Peyer's patch (tissue), 4 donors: ENCODE measurements at regions not wholly inside any gene's neighbourhood (a gene's known extent, or its start where the extent isn't known, plus 50 kb on each side); places are given as distances from the start of the nearest gene placed in this dataset.

ENCODE experiments used
- DNase-seq, 3 donors: peaks; one replicate each; pipeline ENCODE4 v3.0.0-alpha.2; 2017 to 2019
- H3K27ac ChIP-seq, 4 donors: fragments of 200-600 bp; sonication (generic); one replicate each; pipeline ENCODE4 v1.5.1; 2016 to 2019
- H3K27me3 ChIP-seq, 2 donors: fragments of 200-600 bp; sonication (generic); one replicate each; pipeline ENCODE4 v1.5.1; 2019
- H3K36me3 ChIP-seq, 3 donors: fragments of 200-600 bp; sonication (generic); one replicate each; pipeline ENCODE4 v1.5.1; 2016 to 2019
- H3K4me1 ChIP-seq, 4 donors: fragments of 200-600 bp; sonication (generic); one replicate each; pipeline ENCODE4 v1.5.1; 2016 to 2019
- H3K4me3 ChIP-seq, 4 donors: fragments of 200-600 bp; sonication (generic); 1 replicate in 3 of 4; 2 replicates in 1 of 4; pipeline ENCODE4 v1.5.1; 2016 to 2019; ENCODE audit warnings: mild to moderate bottlenecking in 1 of 4
- H3K9me3 ChIP-seq, 4 donors: fragments of 200-600 bp; sonication (generic); one replicate each; pipeline ENCODE4 v1.5.1; 2016 to 2019; ENCODE audit warnings: mild to moderate bottlenecking in 1 of 4
- POLR2A ChIP-seq, 2 donors: fragments of 450-650 bp; IDR thresholded peaks; one replicate each; pipeline ENCODE4 v1.5.1; 2017; ENCODE audit warnings: antibody characterized with exemption in 2 of 2, mild to moderate bottlenecking in 2 of 2, moderate library complexity in 2 of 2
- TF ChIP-seq, protein P1 (sequence below), 6 experiments: fragments of 450-650 bp in 4 of 6; fragments of 200-600 bp in 2 of 6; sonication (generic) in 1 of 6; IDR thresholded peaks; one replicate each; pipeline ENCODE4 v1.5.1; 2017 to 2019; ENCODE audit warnings: antibody characterized with exemption in 6 of 6, mild to moderate bottlenecking in 3 of 6, moderate library complexity in 1 of 6

DNA sequence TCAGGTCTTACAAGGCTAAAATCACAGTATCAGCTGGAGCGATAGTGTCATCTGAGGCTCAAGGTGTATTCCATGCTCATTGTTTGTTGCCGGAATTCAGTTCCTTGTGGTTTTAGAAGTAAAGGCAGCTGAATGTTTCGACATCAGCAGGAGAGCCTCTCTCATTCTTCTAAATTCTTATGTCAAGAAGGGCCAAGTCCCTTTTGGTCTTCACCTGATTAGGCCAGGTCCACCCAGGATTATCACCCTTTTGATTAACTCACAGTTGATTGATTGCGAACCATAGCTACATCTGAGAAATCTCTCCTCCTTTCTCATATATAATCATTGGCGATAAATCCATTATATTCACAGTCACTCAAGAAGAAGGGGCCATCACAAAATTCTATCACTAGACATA, 806.7 kb upstream of the PRMT6 start:
- Histone ChIP-seq H3K4me1 (no peaks in the 10 kb centered on the region), H3K27me3 (no peaks in the 10 kb centered on the region), H3K9me3 (no peaks in the 10 kb centered on the region), H3K27ac (no peak overlapping the region), H3K36me3 (no peaks in the 10 kb centered on the region), H3K4me3 (no peak overlapping the region)
- DNase-seq = no peak
- TF ChIP-seq, protein P1, sequence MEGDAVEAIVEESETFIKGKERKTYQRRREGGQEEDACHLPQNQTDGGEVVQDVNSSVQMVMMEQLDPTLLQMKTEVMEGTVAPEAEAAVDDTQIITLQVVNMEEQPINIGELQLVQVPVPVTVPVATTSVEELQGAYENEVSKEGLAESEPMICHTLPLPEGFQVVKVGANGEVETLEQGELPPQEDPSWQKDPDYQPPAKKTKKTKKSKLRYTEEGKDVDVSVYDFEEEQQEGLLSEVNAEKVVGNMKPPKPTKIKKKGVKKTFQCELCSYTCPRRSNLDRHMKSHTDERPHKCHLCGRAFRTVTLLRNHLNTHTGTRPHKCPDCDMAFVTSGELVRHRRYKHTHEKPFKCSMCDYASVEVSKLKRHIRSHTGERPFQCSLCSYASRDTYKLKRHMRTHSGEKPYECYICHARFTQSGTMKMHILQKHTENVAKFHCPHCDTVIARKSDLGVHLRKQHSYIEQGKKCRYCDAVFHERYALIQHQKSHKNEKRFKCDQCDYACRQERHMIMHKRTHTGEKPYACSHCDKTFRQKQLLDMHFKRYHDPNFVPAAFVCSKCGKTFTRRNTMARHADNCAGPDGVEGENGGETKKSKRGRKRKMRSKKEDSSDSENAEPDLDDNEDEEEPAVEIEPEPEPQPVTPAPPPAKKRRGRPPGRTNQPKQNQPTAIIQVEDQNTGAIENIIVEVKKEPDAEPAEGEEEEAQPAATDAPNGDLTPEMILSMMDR (IDR thresholded peaks at IDR 0.05) = no peak
- TF ChIP-seq POLR2A (IDR thresholded peaks at IDR 0.05) = no peak

DNA sequence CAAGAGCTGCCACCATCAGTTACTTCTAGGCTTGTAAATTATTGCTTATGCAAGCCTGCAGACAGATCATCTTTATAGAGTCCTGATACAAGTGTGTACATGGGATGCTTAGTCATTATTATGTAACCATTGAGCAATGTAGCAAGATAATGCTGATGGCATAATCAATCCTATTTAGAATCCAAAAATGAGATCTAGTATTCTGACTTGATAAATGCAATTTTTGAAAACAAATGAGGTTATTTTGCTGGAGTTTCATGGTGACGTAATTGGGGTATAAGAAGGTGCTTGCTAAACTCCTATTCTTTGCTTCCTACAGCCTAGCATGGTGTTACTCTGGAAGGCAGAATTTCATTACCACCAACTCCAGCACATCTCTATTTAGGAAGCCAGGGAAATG, 801.7 kb upstream of the PRMT6 start:
- no peak for TF ChIP-seq POLR2A (IDR thresholded peaks at IDR 0.05)
- TF ChIP-seq, protein P1 (IDR thresholded peaks at IDR 0.05) = no peak
- H3K27me3 ChIP-seq = no peaks in the 10 kb centered on the region
- no peaks in the 10 kb centered on the region for H3K4me1 ChIP-seq
- H3K36me3 ChIP-seq = no peaks in the 10 kb centered on the region
- H3K4me3 ChIP-seq = no peak overlapping the region
- no peak for DNase-seq
- H3K27ac ChIP-seq = no peak overlapping the region
- no peaks in the 10 kb centered on the region for H3K9me3 ChIP-seq

- no peak for TF ChIP-seq POLR2A (IDR thresholded peaks at IDR 0.05)
- TF ChIP-seq, protein P1 (IDR thresholded peaks at IDR 0.05) = no peak
- no peaks in the 10 kb centered on the region for H3K9me3 ChIP-seq
- H3K4me3 ChIP-seq = no peak overlapping the region
- H3K36me3 ChIP-seq = no peaks in the 10 kb centered on the region
- no peaks in the 10 kb centered on the region for H3K27me3 ChIP-seq
- H3K27ac ChIP-seq = no peak overlapping the region
- no peaks in the 10 kb centered on the region for H3K4me1 ChIP-seq
- no peak for DNase-seq
Observed at GRCh38 chr1:106266786-106267185, 789.7 kb upstream of the PRMT6 start.

DNA sequence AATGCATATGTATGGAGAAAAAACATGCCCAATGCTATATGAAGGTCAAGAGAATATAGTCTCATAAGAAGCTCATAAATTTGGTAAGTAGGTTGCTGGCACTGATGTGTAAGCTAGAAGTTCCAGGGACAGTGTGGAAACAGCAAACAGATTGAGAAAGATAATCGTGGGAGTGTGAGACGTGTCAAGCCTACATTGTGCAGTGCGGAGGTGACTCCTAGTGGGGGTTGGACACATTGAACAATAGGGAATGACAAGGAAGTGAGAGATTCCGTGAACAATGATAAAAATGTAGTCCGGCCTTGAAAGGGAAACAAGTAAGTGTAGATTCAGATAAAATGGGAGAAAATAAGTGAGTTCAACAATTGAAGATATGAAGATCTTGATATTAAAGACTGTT, 788.4 kb upstream of the PRMT6 start:
- Histone ChIP-seq H3K27ac (no peak overlapping the region), H3K4me1 (no peaks in the 10 kb centered on the region), H3K4me3 (no peak overlapping the region), H3K9me3 (no peaks in the 10 kb centered on the region), H3K36me3 (no peaks in the 10 kb centered on the region), H3K27me3 (no peaks in the 10 kb centered on the region)
- TF ChIP-seq, protein P1 (IDR thresholded peaks at IDR 0.05) = no peak
- TF ChIP-seq POLR2A (IDR thresholded peaks at IDR 0.05) = no peak
- DNase-seq = no peak

DNA sequence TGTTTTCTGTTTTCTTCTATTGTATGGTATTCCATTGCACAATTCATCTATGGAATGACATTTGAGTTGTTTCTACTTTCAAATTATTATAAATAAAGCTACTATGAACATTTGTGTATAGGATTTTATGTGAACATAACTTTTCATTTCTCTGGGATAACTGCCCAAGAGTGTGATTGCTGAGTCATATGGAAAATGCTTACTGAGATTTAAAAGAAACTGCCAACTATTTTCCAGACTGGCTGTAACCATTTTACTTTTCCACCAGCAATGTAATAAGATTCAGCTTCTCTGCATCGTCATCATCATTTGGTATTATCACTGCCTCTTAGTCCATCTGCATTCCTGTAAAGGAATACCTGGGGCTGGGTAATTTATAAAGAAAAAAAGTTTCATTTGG, 779.6 kb upstream of the PRMT6 start:
- Histone ChIP-seq H3K36me3 (no peaks in the 10 kb centered on the region), H3K4me1 (no peaks in the 10 kb centered on the region), H3K9me3 (no peaks in the 10 kb centered on the region), H3K27me3 (no peaks in the 10 kb centered on the region), H3K27ac (no peak overlapping the region), H3K4me3 (no peak overlapping the region)
- no peak for DNase-seq
- no peak for TF ChIP-seq POLR2A (IDR thresholded peaks at IDR 0.05)
- TF ChIP-seq, protein P1 (IDR thresholded peaks at IDR 0.05) = no peak

DNA sequence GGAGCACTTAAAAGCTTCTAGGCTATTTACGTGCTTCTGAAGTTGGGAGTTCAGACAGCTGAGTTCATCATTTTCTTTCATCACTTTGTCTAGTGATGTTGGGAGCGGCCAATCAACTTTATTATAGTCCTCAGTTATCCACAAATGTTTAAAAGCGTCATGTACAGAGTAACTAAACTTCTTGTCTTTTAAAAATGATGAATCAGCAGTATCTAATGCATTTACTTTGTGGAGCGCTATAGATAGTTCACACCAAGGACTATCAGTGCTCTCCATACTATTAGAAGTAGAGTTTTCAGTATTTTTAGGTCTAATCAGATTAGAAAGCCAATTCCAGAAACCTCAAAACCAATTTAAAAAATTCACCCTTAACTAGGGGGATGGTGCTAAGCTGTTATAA, 778.7 kb upstream of the PRMT6 start:
- Histone ChIP-seq H3K4me1 (no peaks in the 10 kb centered on the region), H3K27ac (no peak overlapping the region), H3K27me3 (no peaks in the 10 kb centered on the region), H3K4me3 (no peak overlapping the region), H3K9me3 (no peaks in the 10 kb centered on the region), H3K36me3 (no peaks in the 10 kb centered on the region)
- no peak for DNase-seq
- TF ChIP-seq, protein P1 (IDR thresholded peaks at IDR 0.05) = no peak
- TF ChIP-seq POLR2A (IDR thresholded peaks at IDR 0.05) = no peak
